ENCODE measurements at regions not wholly inside any gene's neighbourhood (a gene's known extent, or its start where the extent isn't known, plus 50 kb on each side); places are given as distances from the start of the nearest gene placed in this dataset.

DNA sequence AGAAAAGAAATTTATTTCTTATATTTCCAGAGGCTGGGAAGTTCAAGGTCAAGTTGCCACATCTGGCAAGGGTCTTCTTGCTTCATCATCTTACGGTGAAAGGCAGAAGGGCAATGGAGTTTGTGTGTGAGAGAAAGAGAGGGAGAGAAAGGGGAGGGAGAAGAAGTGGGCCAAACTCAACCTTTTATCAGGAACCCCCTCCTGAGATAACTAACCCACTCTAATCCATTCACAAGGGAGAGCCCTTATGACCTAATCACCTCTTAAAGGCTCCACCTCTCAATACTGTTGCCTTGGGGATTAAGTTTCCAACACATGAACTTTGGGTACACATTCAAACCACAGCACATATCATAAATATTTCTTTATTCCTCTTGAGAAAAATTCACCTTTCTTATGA, 203.3 kb upstream of the FAM241A start:
- TF ChIP-seq POLR2A (IDR thresholded peaks at IDR 0.05; ENCODE audit: low read depth, low read length) (no peak), PAX5 (IDR thresholded peaks at IDR 0.05; ENCODE audit: insufficient read depth, low read length, severe bottlenecking) (no peak)
